Liver (tissue), 8 donors: ENCODE measurements at regions not wholly inside any gene's neighbourhood (a gene's known extent, or its start where the extent isn't known, plus 50 kb on each side); places are given as distances from the start of the nearest gene placed in this dataset.

Source experiments
- DNase-seq: peaks from one replicate; pipeline ENCODE4 v3.0.0-alpha.2; 2017; ENCODE audit warnings: low spot score
- H3K27ac ChIP-seq, 2 donors: one replicate each; pipeline ENCODE4 v1.7.0; 2013; ENCODE audit warnings: inconsistent platforms in 2 of 2, low read length in 2 of 2, control low read depth in 1 of 2, low read depth in 1 of 2, mild to moderate bottlenecking in 1 of 2
- H3K27me3 ChIP-seq, 4 donors: one replicate each; pipeline versions ENCODE4 v1.6.1 to v1.7.0; 2013; ENCODE audit warnings: low read length in 3 of 4, inconsistent platforms in 1 of 4, mild to moderate bottlenecking in 1 of 4, moderate library complexity in 1 of 4; ENCODE audit not compliant: control insufficient read depth in 4 of 4, insufficient read depth in 4 of 4
- H3K36me3 ChIP-seq, 4 donors: one replicate each; pipeline versions ENCODE4 v1.6.1 to v1.7.0; 2013; ENCODE audit warnings: low read length in 3 of 4, mild to moderate bottlenecking in 3 of 4, low read depth in 1 of 4, moderate library complexity in 1 of 4; ENCODE audit not compliant: control insufficient read depth in 4 of 4, insufficient read depth in 3 of 4
- H3K4me1 ChIP-seq, 4 donors: one replicate each; pipeline versions ENCODE4 v1.6.1 to v1.7.0; 2013; ENCODE audit warnings: low read length in 3 of 4, mild to moderate bottlenecking in 3 of 4, moderate library complexity in 1 of 4; ENCODE audit not compliant: control insufficient read depth in 4 of 4, insufficient read depth in 4 of 4
- H3K4me3 ChIP-seq, 3 donors: one replicate each; pipeline versions ENCODE4 v1.6.1 to v1.7.0; 2013; ENCODE audit warnings: low read length in 3 of 3, control low read depth in 1 of 3, low read depth in 1 of 3, mild to moderate bottlenecking in 1 of 3
- H3K9ac ChIP-seq, 2 donors: one replicate each; pipeline ENCODE4 v1.7.0; 2013; ENCODE audit warnings: low read length in 2 of 2, mild to moderate bottlenecking in 2 of 2, moderate library complexity in 2 of 2, control low read depth in 1 of 2, low read depth in 1 of 2
- H3K9me3 ChIP-seq, 4 donors: one replicate each; pipeline versions ENCODE4 v1.6.1 to v1.7.0; 2013; ENCODE audit warnings: low read length in 3 of 4; ENCODE audit not compliant: control insufficient read depth in 4 of 4
- EGR1 ChIP-seq, 2 donors: IDR thresholded peaks; 2 replicates each; pipeline ENCODE4 v1.6.1; 2016 to 2018; ENCODE audit warnings: antibody characterized with exemption in 2 of 2, low read depth in 2 of 2
- FOXA1 ChIP-seq: IDR thresholded peaks from 2 replicates; pipeline ENCODE4 v1.6.1; 2016; ENCODE audit warnings: antibody characterized with exemption
- FOXA2 ChIP-seq: IDR thresholded peaks from 2 replicates; pipeline ENCODE4 v1.6.1; 2016; ENCODE audit warnings: antibody characterized with exemption
- GABPA ChIP-seq, 2 donors: IDR thresholded peaks in 1 of 2; conservative IDR thresholded peaks in 1 of 2; 2 replicates each; pipeline ENCODE4 v1.6.1; 2016; ENCODE audit warnings: antibody characterized with exemption in 2 of 2, mild to moderate bottlenecking in 1 of 2, moderate library complexity in 1 of 2
- HNF4A ChIP-seq, 2 donors: conservative IDR thresholded peaks; 2 replicates each; pipeline ENCODE4 v1.6.1; 2016; ENCODE audit warnings: antibody characterized with exemption in 2 of 2, mild to moderate bottlenecking in 2 of 2
- HNF4G ChIP-seq: IDR thresholded peaks from 2 replicates; pipeline ENCODE4 v1.6.1; 2016; ENCODE audit warnings: antibody characterized with exemption
- JUND ChIP-seq, 2 donors: IDR thresholded peaks; 2 replicates each; pipeline ENCODE4 v1.6.1; 2016; ENCODE audit warnings: antibody characterized with exemption in 2 of 2
- NR2F2 ChIP-seq: IDR thresholded peaks from 2 replicates; pipeline ENCODE4 v1.6.1; 2016; ENCODE audit warnings: antibody characterized with exemption
- RAD21 ChIP-seq, 2 donors: IDR thresholded peaks; 2 replicates each; pipeline ENCODE4 v1.6.1; 2016; ENCODE audit warnings: antibody characterized with exemption in 2 of 2, mild to moderate bottlenecking in 2 of 2
- RXRA ChIP-seq, 2 donors: IDR thresholded peaks; 2 replicates each; pipeline ENCODE4 v1.6.1; 2017 to 2018; ENCODE audit warnings: antibody characterized with exemption in 2 of 2, mild to moderate bottlenecking in 1 of 2
- SP1 ChIP-seq: IDR thresholded peaks from 2 replicates; pipeline ENCODE4 v1.6.1; 2018; ENCODE audit warnings: antibody characterized with exemption, mild to moderate bottlenecking
- TAF1 ChIP-seq: conservative IDR thresholded peaks from 2 replicates; pipeline ENCODE4 v1.6.1; 2016; ENCODE audit warnings: antibody characterized with exemption, mild to moderate bottlenecking
- YY1 ChIP-seq: IDR thresholded peaks from 2 replicates; pipeline ENCODE4 v1.6.1; 2016; ENCODE audit warnings: antibody characterized with exemption, mild to moderate bottlenecking
- WGBS: extraction: QIAGEN DNeasy Blood & Tissue Kit; methylation state at CpG from one replicate; pipeline ENCODE4 v1.1.7; 2013; 5-methylcytosine and 5-hydroxymethylcytosine counted together
- TF ChIP-seq, protein P1 (sequence below): IDR thresholded peaks from 2 replicates; pipeline ENCODE4 v1.6.1; 2016; ENCODE audit warnings: antibody characterized with exemption
- TF ChIP-seq, protein P2 (sequence below): fragments of 150-350 bp; IDR thresholded peaks from 2 replicates; pipeline ENCODE4 v1.5.1; 2017; ENCODE audit warnings: improper control_type of control experiment, low read depth, low read length; ENCODE audit not compliant: missing input control
- TF ChIP-seq, protein P3 (sequence below): IDR thresholded peaks from 2 replicates; pipeline ENCODE4 v1.6.1; 2016; ENCODE audit warnings: antibody characterized with exemption
- TF ChIP-seq, protein P4 (sequence below): IDR thresholded peaks from 2 replicates; pipeline ENCODE4 v1.6.1; 2016; ENCODE audit warnings: antibody characterized with exemption, mild to moderate bottlenecking
- TF ChIP-seq, protein P5 (sequence below): IDR thresholded peaks from 2 replicates; pipeline ENCODE4 v1.6.1; 2016; ENCODE audit warnings: antibody characterized with exemption
- donor health status: healthy.
- donor health status: healthy.
- donor health status: healthy.
- donor health status: healthy.
- donor health status: healthy.

DNA sequence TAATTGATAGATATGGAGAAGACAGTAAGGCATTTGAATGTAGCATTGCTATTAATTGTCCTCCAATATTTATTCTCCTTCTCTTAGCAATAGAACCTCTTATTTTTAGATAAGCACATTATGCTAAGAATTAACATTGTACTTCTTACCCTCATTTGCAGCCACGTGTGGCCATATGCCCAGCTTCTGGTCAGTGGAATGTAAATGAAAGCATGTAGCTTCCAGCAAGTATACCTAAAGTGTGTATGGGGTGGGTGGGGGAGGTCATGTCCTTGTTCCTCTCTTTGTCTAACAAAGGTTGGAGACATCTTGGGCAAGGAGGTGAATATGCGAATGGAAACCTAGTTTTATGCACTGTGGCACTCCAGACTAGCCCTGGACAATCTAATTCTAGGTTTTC, 133.6 kb upstream of the HMCN1 start:
- 46% methylated on average over 2 of the region's 2 CpGs for WGBS
- Histone ChIP-seq H3K27me3 (no peaks in the 10 kb centered on the region), H3K4me1 (no peaks in the 10 kb centered on the region), H3K36me3 (no peaks in the 10 kb centered on the region), H3K4me3 (no peak overlapping the region), H3K9me3 (no peaks in the 10 kb centered on the region), H3K9ac (no peak overlapping the region), H3K27ac (no peak overlapping the region)
- TF ChIP-seq FOXA1 (no peak), TAF1 (no peak), FOXA2 (no peak), NR2F2 (no peak), RAD21 (IDR thresholded peaks at IDR 0.05) (no peak), HNF4A (conservative IDR thresholded peaks at IDR 0.05) (no peak), SP1 (no peak), EGR1 (IDR thresholded peaks at IDR 0.05; ENCODE audit: low read depth in 2 of 2) (no peak), RXRA (IDR thresholded peaks at IDR 0.05) (no peak)
- TF ChIP-seq, protein P1, sequence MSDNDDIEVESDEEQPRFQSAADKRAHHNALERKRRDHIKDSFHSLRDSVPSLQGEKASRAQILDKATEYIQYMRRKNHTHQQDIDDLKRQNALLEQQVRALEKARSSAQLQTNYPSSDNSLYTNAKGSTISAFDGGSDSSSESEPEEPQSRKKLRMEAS: no peak
- TF ChIP-seq, protein P2, sequence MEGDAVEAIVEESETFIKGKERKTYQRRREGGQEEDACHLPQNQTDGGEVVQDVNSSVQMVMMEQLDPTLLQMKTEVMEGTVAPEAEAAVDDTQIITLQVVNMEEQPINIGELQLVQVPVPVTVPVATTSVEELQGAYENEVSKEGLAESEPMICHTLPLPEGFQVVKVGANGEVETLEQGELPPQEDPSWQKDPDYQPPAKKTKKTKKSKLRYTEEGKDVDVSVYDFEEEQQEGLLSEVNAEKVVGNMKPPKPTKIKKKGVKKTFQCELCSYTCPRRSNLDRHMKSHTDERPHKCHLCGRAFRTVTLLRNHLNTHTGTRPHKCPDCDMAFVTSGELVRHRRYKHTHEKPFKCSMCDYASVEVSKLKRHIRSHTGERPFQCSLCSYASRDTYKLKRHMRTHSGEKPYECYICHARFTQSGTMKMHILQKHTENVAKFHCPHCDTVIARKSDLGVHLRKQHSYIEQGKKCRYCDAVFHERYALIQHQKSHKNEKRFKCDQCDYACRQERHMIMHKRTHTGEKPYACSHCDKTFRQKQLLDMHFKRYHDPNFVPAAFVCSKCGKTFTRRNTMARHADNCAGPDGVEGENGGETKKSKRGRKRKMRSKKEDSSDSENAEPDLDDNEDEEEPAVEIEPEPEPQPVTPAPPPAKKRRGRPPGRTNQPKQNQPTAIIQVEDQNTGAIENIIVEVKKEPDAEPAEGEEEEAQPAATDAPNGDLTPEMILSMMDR: no peak
- DNase-seq: no peak

DNA sequence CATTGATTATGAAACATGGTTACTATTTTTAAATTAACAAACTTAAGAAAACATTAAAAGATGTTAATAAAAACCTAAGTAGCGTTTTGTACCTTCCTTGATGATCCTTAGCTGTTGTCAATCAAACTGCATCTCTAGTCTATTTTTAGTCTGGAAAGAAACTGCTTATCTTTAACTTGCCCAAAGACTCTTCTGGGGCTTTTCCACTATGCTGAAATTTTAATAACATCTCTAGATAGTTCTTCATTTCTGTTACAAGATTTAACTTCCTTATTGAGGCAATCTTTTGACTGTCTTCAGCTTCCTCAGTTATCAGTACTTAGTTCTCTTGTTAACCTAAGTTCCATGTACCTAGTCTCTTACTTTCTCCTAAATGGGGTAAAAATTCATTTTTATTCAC, 135.9 kb upstream of the HMCN1 start:
- 69% methylated on average over 1 of the region's 1 CpG for WGBS
- H3K27me3 ChIP-seq: no peaks in the 10 kb centered on the region
- no peaks in the 10 kb centered on the region for H3K36me3 ChIP-seq
- no peaks in the 10 kb centered on the region for H3K9me3 ChIP-seq
- TF ChIP-seq HNF4G (no peak), JUND (IDR thresholded peaks at IDR 0.05) (no peak), FOXA2 (no peak), GABPA (IDR thresholded peaks at IDR 0.05 in 1 of 2, conservative IDR thresholded peaks at IDR 0.05 in 1 of 2) (no peak), HNF4A (conservative IDR thresholded peaks at IDR 0.05) (no peak), RAD21 (IDR thresholded peaks at IDR 0.05) (no peak), NR2F2 (no peak), YY1 (no peak), EGR1 (IDR thresholded peaks at IDR 0.05; ENCODE audit: low read depth in 2 of 2) (no peak), FOXA1 (no peak), TAF1 (no peak), SP1 (no peak)
- TF ChIP-seq, protein P3, sequence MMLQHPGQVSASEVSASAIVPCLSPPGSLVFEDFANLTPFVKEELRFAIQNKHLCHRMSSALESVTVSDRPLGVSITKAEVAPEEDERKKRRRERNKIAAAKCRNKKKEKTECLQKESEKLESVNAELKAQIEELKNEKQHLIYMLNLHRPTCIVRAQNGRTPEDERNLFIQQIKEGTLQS: no peak
- TF ChIP-seq, protein P1: no peak
- TF ChIP-seq, protein P4, sequence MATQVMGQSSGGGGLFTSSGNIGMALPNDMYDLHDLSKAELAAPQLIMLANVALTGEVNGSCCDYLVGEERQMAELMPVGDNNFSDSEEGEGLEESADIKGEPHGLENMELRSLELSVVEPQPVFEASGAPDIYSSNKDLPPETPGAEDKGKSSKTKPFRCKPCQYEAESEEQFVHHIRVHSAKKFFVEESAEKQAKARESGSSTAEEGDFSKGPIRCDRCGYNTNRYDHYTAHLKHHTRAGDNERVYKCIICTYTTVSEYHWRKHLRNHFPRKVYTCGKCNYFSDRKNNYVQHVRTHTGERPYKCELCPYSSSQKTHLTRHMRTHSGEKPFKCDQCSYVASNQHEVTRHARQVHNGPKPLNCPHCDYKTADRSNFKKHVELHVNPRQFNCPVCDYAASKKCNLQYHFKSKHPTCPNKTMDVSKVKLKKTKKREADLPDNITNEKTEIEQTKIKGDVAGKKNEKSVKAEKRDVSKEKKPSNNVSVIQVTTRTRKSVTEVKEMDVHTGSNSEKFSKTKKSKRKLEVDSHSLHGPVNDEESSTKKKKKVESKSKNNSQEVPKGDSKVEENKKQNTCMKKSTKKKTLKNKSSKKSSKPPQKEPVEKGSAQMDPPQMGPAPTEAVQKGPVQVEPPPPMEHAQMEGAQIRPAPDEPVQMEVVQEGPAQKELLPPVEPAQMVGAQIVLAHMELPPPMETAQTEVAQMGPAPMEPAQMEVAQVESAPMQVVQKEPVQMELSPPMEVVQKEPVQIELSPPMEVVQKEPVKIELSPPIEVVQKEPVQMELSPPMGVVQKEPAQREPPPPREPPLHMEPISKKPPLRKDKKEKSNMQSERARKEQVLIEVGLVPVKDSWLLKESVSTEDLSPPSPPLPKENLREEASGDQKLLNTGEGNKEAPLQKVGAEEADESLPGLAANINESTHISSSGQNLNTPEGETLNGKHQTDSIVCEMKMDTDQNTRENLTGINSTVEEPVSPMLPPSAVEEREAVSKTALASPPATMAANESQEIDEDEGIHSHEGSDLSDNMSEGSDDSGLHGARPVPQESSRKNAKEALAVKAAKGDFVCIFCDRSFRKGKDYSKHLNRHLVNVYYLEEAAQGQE: no peak
- TF ChIP-seq, protein P5, sequence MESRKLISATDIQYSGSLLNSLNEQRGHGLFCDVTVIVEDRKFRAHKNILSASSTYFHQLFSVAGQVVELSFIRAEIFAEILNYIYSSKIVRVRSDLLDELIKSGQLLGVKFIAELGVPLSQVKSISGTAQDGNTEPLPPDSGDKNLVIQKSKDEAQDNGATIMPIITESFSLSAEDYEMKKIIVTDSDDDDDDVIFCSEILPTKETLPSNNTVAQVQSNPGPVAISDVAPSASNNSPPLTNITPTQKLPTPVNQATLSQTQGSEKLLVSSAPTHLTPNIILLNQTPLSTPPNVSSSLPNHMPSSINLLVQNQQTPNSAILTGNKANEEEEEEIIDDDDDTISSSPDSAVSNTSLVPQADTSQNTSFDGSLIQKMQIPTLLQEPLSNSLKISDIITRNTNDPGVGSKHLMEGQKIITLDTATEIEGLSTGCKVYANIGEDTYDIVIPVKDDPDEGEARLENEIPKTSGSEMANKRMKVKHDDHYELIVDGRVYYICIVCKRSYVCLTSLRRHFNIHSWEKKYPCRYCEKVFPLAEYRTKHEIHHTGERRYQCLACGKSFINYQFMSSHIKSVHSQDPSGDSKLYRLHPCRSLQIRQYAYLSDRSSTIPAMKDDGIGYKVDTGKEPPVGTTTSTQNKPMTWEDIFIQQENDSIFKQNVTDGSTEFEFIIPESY: no peak
- TF ChIP-seq, protein P2: no peak
- no peak for DNase-seq
- no peak overlapping the region for H3K9ac ChIP-seq
- H3K4me3 ChIP-seq: no peak overlapping the region
- H3K4me1 ChIP-seq: peaks cover 0 to 4% (median 2%) of the 10 kb centered on the region in 4 donors
- no peak overlapping the region for H3K27ac ChIP-seq
